NCI-H2227 (cell line): ENCODE measurements at regions not wholly inside any gene's neighbourhood (a gene's known extent, or its start where the extent isn't known, plus 50 kb on each side); places are given as distances from the start of the nearest gene placed in this dataset.

Experiments
- DNase-seq: peaks from one replicate; lab custom pipeline; 2025; ENCODE audit not compliant: unreplicated experiment; lab: John Stamatoyannopoulos, UW

- DNase-seq: no peak
Observed at GRCh38 chr17:72421128-72422092, 300.6 kb downstream of the SOX9 start.

GRCh38 chr17:72422204-72422504 lies 301.3 kb downstream of the SOX9 start:
- DNase-seq: no peak

GRCh38 chr17:72422505-72423285 lies 301.9 kb downstream of the SOX9 start:
- no peak for DNase-seq

GRCh38 chr17:72423286-72423589 lies 302.4 kb downstream of the SOX9 start:
- no peak for DNase-seq

GRCh38 chr17:72423718-72424117 lies 302.9 kb downstream of the SOX9 start:
- no peak for DNase-seq

- no peak for DNase-seq
Observed at GRCh38 chr17:72424505-72425117, 303.8 kb downstream of the SOX9 start.

GRCh38 chr17:72425133-72425793 lies 304.4 kb downstream of the SOX9 start:
- no peak for DNase-seq

- no peak for DNase-seq
Observed at GRCh38 chr17:72425794-72426168, 305.0 kb downstream of the SOX9 start.

- DNase-seq: no peak
Observed at GRCh38 chr17:72426321-72426720, 305.5 kb downstream of the SOX9 start.

GRCh38 chr17:72426948-72427760 lies 306.3 kb downstream of the SOX9 start:
- DNase-seq: no peak

- DNase-seq: no peak
Observed at GRCh38 chr17:72427761-72428109, 306.9 kb downstream of the SOX9 start.

GRCh38 chr17:72429066-72429638 lies 308.3 kb downstream of the SOX9 start:
- DNase-seq: no peak

GRCh38 chr17:72430611-72431432 lies 310.0 kb downstream of the SOX9 start:
- DNase-seq: no peak

- DNase-seq: no peak
Observed at GRCh38 chr17:72432143-72432621, 311.4 kb downstream of the SOX9 start.

GRCh38 chr17:72432881-72433280 lies 312.1 kb downstream of the SOX9 start:
- DNase-seq: no peak

- DNase-seq: no peak
Observed at GRCh38 chr17:72433797-72434196, 313.0 kb downstream of the SOX9 start.

GRCh38 chr17:72434581-72434980 lies 313.8 kb downstream of the SOX9 start:
- DNase-seq: no peak

- no peak for DNase-seq
Observed at GRCh38 chr17:72434991-72435618, 314.3 kb downstream of the SOX9 start.

GRCh38 chr17:72438783-72439182 lies 318.0 kb downstream of the SOX9 start:
- no peak for DNase-seq
